Spinal cord (tissue), 9 donors: ENCODE measurements at regions not wholly inside any gene's neighbourhood (a gene's known extent, or its start where the extent isn't known, plus 50 kb on each side); places are given as distances from the start of the nearest gene placed in this dataset.

ENCODE experiments used
- DNase-seq, 6 donors: peaks; one replicate each; pipeline versions ENCODE4 v3.0.0 to v3.0.0-alpha.2; 2013 to 2015; ENCODE audit warnings: low spot score in 6 of 6, low read depth in 4 of 6
- H3K27ac ChIP-seq: one replicate; pipeline ENCODE4 v1.5.1; 2013; ENCODE audit warnings: low read depth, low read length, control low read depth
- H3K27me3 ChIP-seq: one replicate; pipeline ENCODE4 v1.6.1; 2013; ENCODE audit warnings: low read length; ENCODE audit not compliant: control insufficient read depth, insufficient read depth
- H3K36me3 ChIP-seq: one replicate; pipeline ENCODE4 v1.6.1; 2013; ENCODE audit warnings: low read length; ENCODE audit not compliant: control insufficient read depth, insufficient read depth
- H3K4me1 ChIP-seq: one replicate; pipeline ENCODE4 v1.6.1; 2013; ENCODE audit warnings: low read length; ENCODE audit not compliant: control insufficient read depth, insufficient read depth
- H3K4me3 ChIP-seq: one replicate; pipeline ENCODE4 v1.5.1; 2013; ENCODE audit warnings: low read depth, low read length, control low read depth
- H3K9me3 ChIP-seq: one replicate; pipeline ENCODE4 v1.6.1; 2013; ENCODE audit warnings: low read length; ENCODE audit not compliant: control insufficient read depth, insufficient read depth
- WGBS: methylation state at CpG from one replicate; pipeline ENCODE4 v1.1.5; 2013; ENCODE audit warnings: missing lambda C conversion rate; ENCODE audit not compliant: insufficient coverage; 5-methylcytosine and 5-hydroxymethylcytosine counted together
- donor health status: healthy.

DNA sequence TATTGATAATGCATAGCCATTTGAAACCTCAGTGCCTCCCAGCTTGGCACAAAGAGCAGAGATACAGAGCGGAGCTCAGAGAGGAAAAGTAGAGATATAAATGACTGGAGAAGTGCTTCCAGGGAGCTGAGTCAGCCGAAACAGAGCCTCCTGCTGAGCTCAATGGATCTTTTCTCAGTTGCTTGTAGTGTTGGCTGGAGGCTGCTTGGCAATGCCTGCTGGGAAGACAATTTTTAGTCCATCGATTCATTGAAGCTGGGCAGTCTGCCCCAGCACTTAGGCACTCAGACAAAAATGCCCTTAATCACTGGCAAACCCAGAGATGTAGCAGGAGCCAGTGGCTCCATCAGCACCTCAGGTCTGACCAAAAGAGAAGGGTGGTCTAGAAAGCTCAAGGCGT is 81.3 kb upstream of the SETBP1 start:
- H3K4me1 ChIP-seq, result no peaks in the 10 kb centered on the region
- H3K27ac ChIP-seq, result peak overlapping the region; percentile 16
- H3K27me3 ChIP-seq, result no peaks in the 10 kb centered on the region
- WGBS, result 10% methylated on average over 4 of the region's 4 CpGs
- no peaks in the 10 kb centered on the region for H3K36me3 ChIP-seq
- H3K4me3 ChIP-seq, result no peak overlapping the region
- DNase-seq, result peak; percentile 44 to 92 (median 73)
- no peaks in the 10 kb centered on the region for H3K9me3 ChIP-seq

DNA sequence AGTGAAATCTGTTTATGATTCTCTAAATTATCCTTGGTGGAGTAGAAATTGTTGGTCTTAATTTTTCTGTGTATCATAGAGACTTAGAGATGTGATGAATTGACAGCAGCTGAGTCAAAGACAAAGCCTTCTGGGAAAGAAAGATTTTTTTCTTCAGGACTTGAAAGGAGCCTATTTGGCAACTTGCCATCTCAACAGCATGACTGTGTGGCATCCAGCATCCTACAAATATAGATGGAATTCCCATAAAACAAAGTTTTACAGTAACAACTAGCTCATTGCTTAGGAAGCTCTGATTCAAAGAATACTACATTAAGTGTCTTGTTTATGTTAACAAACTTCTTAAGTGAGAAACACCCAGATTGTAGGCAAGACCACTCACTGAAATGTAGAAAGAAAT is 79.2 kb upstream of the SETBP1 start:
- Histone ChIP-seq H3K4me3 (no peak overlapping the region), H3K27ac (no peak overlapping the region), H3K9me3 (no peaks in the 10 kb centered on the region), H3K27me3 (no peaks in the 10 kb centered on the region), H3K4me1 (no peaks in the 10 kb centered on the region), H3K36me3 (no peaks in the 10 kb centered on the region)
- DNase-seq, result peak in 2 of 6 donors; percentile 56 to 70

DNA sequence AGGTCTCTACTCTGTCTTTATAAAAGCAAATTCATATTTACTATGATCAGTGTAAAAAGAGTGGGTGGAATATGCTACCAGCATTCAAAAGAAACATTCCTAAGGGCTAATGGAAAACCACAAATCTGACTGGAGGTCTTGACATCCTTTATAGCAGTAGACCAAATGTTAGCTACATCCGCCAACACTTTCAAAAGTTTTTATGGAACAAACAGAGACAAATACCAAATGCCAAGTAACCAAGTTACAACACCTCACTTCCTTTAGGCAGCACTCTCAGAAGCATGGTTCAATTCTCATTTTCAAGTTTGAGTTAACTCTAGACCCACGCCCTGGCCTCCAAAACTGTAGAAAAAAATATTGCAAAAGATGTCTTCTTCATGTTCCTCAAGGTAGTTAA is 78.3 kb upstream of the SETBP1 start:
- Histone ChIP-seq H3K4me3 (no peak overlapping the region), H3K27me3 (no peaks in the 10 kb centered on the region), H3K27ac (no peak overlapping the region), H3K36me3 (no peaks in the 10 kb centered on the region), H3K4me1 (no peaks in the 10 kb centered on the region), H3K9me3 (no peaks in the 10 kb centered on the region)
- 77% methylated on average over 1 of the region's 2 CpGs for WGBS
- DNase-seq, result no peak

DNA sequence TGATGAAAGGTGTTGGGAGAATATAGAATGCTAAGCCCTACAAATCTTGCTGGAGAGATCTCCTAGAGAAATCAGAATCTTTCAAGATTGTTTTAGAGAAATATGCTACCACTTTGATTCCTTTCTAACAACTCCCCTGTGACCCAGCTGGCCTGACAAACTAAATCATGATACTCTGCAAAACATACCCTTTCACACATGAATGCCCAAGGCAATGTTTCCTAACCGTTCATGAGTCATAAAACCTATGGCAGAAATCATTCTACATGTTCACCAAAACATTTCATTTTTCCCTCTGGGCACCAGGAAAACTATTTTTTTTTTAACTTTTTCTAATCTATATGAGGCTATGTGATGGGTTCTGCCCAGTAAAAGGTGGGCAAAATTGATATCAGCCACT is 77.8 kb upstream of the SETBP1 start:
- no peaks in the 10 kb centered on the region for H3K9me3 ChIP-seq
- 86% methylated on average over 1 of the region's 1 CpG for WGBS
- H3K27ac ChIP-seq, result no peak overlapping the region
- DNase-seq, result no peak
- H3K4me1 ChIP-seq, result no peaks in the 10 kb centered on the region
- no peak overlapping the region for H3K4me3 ChIP-seq
- no peaks in the 10 kb centered on the region for H3K36me3 ChIP-seq
- no peaks in the 10 kb centered on the region for H3K27me3 ChIP-seq

DNA sequence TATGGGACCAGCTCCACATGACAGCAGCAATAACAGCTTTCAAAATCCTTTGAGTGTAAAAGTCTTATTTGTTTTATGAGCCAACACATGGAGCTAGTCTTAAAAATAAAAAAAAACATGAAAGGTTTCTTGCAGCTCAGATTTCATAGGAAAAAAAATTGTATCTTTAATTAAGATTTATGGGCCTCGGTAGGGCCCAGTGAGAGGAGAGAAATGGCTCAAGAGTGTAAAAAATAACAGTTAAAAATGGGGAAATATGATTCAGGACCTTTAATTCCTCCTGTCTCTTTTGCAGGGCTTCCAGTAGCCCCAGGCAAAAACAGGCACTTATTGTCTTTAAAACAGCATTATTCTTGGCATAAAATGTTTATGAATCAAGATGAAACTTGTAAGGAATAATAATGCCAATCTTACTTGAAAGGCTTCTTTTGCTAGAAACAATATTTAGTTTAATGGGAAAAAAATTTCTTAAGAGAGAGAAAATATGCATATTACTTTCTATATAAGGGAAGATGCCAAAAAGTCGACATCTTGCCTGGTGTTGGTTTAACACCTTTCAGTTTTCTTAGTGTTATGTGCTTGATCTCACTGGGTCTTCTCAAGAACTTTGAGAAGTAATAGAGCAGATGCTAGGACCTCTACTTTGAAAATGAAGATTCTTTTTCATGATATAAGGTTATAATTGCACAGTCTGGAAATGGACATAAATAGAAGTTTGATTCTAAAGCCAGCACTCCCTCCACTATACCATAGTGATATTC is 71.3 kb upstream of the SETBP1 start:
- H3K36me3 ChIP-seq, result no peaks in the 10 kb centered on the region
- no peaks in the 10 kb centered on the region for H3K9me3 ChIP-seq
- no peak overlapping the region for H3K27ac ChIP-seq
- H3K4me3 ChIP-seq, result no peak overlapping the region
- no peaks in the 10 kb centered on the region for H3K4me1 ChIP-seq
- DNase-seq, result peak in 1 of 6 donors; percentile 55
- 33% methylated on average over 1 of the region's 2 CpGs for WGBS
- H3K27me3 ChIP-seq, result no peaks in the 10 kb centered on the region

DNA sequence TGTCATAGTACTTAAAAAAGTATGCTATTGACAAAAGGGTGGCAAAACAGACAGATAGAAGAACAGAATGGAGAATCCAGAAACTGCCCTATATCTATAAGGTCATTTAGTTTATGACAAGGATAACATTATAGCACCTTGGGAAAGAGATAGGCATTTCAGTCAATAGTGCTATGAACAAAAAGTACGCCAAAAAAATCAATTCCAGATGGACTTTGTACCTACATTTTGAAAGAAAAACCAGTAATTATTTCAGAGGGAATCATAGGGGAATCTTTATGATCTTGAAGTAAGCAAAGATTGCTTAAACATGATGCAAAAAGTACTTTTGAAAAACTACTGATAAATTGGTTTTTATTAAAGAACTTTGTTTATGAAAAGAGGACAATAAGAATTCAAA is 59.9 kb upstream of the SETBP1 start:
- no peak for DNase-seq

DNA sequence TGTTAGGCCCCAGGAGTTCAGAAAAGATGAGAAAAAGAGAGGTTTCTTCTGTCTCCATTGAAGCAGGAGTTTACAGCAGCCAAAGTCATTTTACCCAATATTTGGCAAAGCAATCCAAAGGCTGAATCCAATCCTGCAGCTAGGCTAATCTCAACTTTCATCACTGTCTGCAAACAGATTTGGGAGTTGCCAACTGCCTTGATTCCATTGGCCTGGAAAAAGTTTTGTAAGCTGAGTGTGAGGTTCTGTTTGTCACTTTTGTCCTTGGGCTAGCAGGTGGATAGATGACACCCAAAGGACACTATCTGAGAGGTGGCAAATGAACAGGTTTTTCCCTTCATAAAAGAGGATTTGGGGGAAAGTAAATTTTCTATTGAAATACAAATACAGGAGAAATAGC is 56.6 kb upstream of the SETBP1 start:
- Histone ChIP-seq H3K27ac (no peak overlapping the region), H3K36me3 (no peaks in the 10 kb centered on the region), H3K9me3 (no peaks in the 10 kb centered on the region), H3K27me3 (no peaks in the 10 kb centered on the region), H3K4me1 (no peaks in the 10 kb centered on the region), H3K4me3 (no peak overlapping the region)
- DNase-seq, result no peak

More for the DNA sequence above, 59.9 kb upstream of the SETBP1 start:
- Histone ChIP-seq H3K27me3 (no peaks in the 10 kb centered on the region), H3K4me3 (no peak overlapping the region), H3K36me3 (no peaks in the 10 kb centered on the region), H3K27ac (no peak overlapping the region), H3K9me3 (no peaks in the 10 kb centered on the region), H3K4me1 (no peaks in the 10 kb centered on the region)
- whole genome bisulfite sequencing, result no CpG with 5 or more reads among the region's 1 CpG

DNA sequence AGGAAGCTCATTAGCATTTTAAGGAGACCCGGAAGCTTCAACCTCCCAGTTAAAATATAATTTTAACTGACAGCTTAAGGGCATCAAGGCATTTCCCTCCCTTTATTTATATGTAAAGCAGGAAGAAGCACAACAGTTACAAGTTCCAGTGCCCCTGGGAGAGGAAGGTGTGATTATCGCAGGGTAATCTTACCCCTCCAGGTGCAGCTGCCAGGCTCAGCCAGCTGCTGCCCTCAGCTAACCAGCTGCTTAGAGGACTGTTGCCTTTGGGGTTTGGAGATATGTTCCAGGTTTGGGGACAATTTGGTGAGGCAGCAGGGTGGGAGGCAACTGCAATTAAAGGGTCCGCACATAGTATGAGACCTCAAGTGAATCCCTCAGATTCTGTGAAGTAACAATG is 55.3 kb upstream of the SETBP1 start:
- WGBS, result 94% methylated on average over 2 of the region's 3 CpGs
- H3K9me3 ChIP-seq, result no peaks in the 10 kb centered on the region

DNA sequence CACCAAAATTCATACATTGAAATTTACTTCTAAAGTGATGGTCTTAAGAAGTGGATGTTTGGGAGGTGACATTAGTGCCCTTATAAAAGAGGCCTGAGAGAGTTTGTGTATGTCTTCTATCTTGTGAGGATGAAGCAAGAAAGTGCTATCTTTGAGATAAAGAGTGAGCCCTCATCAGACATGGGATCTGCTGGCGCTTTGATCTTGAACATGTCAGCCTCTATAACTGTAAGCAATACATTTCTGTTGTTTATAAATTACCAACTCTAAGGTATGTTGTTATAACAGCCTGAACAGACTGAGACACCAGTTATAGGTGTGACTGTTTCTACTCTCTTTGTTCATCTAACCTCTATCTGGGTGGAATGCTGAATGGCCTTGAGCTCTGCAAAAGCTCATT is 54.5 kb upstream of the SETBP1 start:
- Histone ChIP-seq H3K4me1 (no peaks in the 10 kb centered on the region), H3K36me3 (no peaks in the 10 kb centered on the region), H3K27me3 (no peaks in the 10 kb centered on the region), H3K4me3 (no peak overlapping the region), H3K27ac (no peak overlapping the region), H3K9me3 (no peaks in the 10 kb centered on the region)
- no peak for DNase-seq
- WGBS, result no CpG with 5 or more reads among the region's 1 CpG

More for the DNA sequence above, 55.3 kb upstream of the SETBP1 start:
- Histone ChIP-seq H3K27me3 (no peaks in the 10 kb centered on the region), H3K36me3 (no peaks in the 10 kb centered on the region), H3K27ac (no peak overlapping the region), H3K4me3 (no peak overlapping the region), H3K4me1 (no peaks in the 10 kb centered on the region)
- DNase-seq, result no peak

DNA sequence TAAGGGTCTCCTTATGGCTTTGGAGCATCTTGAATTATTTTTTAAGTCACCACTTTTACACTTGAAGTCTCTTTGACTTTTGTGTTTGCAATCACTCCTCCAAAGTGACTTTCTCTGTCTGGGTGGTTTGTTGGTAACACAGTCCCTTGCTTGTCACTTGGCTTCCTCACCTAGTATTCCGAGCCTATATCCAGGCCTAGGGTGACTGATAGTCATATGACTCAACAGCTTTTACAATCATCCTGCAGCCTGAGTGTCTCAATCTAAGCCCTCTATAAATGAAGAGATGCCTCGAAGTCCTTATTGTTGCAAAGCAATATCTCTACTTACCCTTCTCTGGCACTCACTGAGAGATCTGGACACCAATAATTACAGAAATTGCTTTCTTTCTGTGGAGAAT is 53.9 kb upstream of the SETBP1 start:
- WGBS, result 90% methylated on average over 2 of the region's 2 CpGs
- DNase-seq, result no peak
- no peaks in the 10 kb centered on the region for H3K27me3 ChIP-seq

More for the DNA sequence above, 53.9 kb upstream of the SETBP1 start:
- no peak overlapping the region for H3K27ac ChIP-seq
- no peak overlapping the region for H3K4me3 ChIP-seq
- no peaks in the 10 kb centered on the region for H3K4me1 ChIP-seq
- no peaks in the 10 kb centered on the region for H3K36me3 ChIP-seq
- no peaks in the 10 kb centered on the region for H3K9me3 ChIP-seq
